ENCODE measurements at regions not wholly inside any gene's neighbourhood (a gene's known extent, or its start where the extent isn't known, plus 50 kb on each side); places are given as distances from the start of the nearest gene placed in this dataset.

DNA sequence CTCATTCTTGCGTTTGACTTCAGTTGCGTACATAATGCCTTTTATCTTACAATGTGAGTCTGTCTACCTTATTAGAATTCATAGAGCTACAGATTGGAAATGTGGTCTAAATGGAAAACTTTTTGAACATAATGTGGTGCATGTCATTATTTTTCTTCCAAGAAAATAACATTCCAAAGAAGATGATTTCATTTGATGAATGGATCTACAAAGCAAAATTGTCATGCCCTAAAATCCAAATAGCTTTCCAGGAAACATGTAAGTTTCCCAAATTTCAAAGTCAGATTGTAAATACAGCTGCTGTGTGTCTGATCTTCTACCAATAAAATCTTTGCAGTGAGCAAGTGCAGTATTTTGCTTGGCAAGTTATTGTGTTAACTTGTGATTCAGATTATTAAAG is 101.8 kb upstream of the FZD8 start:
- TF ChIP-seq TAF1 (IDR thresholded peaks at IDR 0.05; ENCODE audit: low read depth) (no peak), EP300 (IDR thresholded peaks at IDR 0.05; ENCODE audit: borderline replicate concordance) (no peak), YY1 (IDR thresholded peaks at IDR 0.05; ENCODE audit: low read depth) (no peak)
